ENCODE measurements at regions not wholly inside any gene's neighbourhood (a gene's known extent, or its start where the extent isn't known, plus 50 kb on each side); places are given as distances from the start of the nearest gene placed in this dataset.
"Not testable (repeated sequence)": the region's sequence is repeated elsewhere in the genome, so short reads cannot be mapped to it uniquely, and the experiment has no call there.

GRCh38 chr1:88526456-88526855, 157.6 kb upstream of the PKN2 start:
- DNase-seq (ENCODE audit: low read depth, low spot score) = no peak

GRCh38 chr1:88528792-88529191, 155.3 kb upstream of the PKN2 start:
- no peak for DNase-seq (ENCODE audit: low read depth, low spot score)

- DNase-seq (ENCODE audit: low read depth, low spot score) = no peak
These were observed 154.5 kb upstream of the PKN2 start for GRCh38 chr1:88529581-88529980.

GRCh38 chr1:88530246-88530645, 153.8 kb upstream of the PKN2 start:
- no peak for DNase-seq (ENCODE audit: low read depth, low spot score)

GRCh38 chr1:88537787-88538186, 146.3 kb upstream of the PKN2 start:
- DNase-seq (ENCODE audit: low read depth, low spot score) = no peak

- DNase-seq (ENCODE audit: low read depth, low spot score) = no peak
These were observed 145.7 kb upstream of the PKN2 start for GRCh38 chr1:88538222-88538899.

- DNase-seq (ENCODE audit: low read depth, low spot score) = no peak
These were observed 143.8 kb upstream of the PKN2 start for GRCh38 chr1:88540255-88540654.

GRCh38 chr1:88541596-88541995, 142.5 kb upstream of the PKN2 start:
- DNase-seq (ENCODE audit: low read depth, low spot score) = no peak

GRCh38 chr1:88544195-88544594, 139.9 kb upstream of the PKN2 start:
- DNase-seq (ENCODE audit: low read depth, low spot score) = no peak

- DNase-seq (ENCODE audit: low read depth, low spot score) = no peak
These were observed 134.5 kb upstream of the PKN2 start for GRCh38 chr1:88549536-88549935.

- no peak for DNase-seq (ENCODE audit: low read depth, low spot score)
These were observed 131.8 kb upstream of the PKN2 start for GRCh38 chr1:88552226-88552625.

GRCh38 chr1:88557014-88557413, 127.1 kb upstream of the PKN2 start:
- no peak for DNase-seq (ENCODE audit: low read depth, low spot score)

GRCh38 chr1:88560621-88561020, 123.5 kb upstream of the PKN2 start:
- DNase-seq (ENCODE audit: low read depth, low spot score) = no peak

GRCh38 chr1:88562991-88563390, 121.1 kb upstream of the PKN2 start:
- DNase-seq (ENCODE audit: low read depth, low spot score) = no peak

- DNase-seq (ENCODE audit: low read depth, low spot score) = no peak
These were observed 117.3 kb upstream of the PKN2 start for GRCh38 chr1:88566615-88567387.

- DNase-seq (ENCODE audit: low read depth, low spot score) = no peak
These were observed 112.6 kb upstream of the PKN2 start for GRCh38 chr1:88571506-88571905.

- DNase-seq (ENCODE audit: low read depth, low spot score) = no peak
These were observed 104.5 kb upstream of the PKN2 start for GRCh38 chr1:88579598-88579997.

GRCh38 chr1:88581703-88582102, 102.4 kb upstream of the PKN2 start:
- no peak for DNase-seq (ENCODE audit: low read depth, low spot score)

- no peak for DNase-seq (ENCODE audit: low read depth, low spot score)
These were observed 90.7 kb upstream of the PKN2 start for GRCh38 chr1:88593358-88593757.

GRCh38 chr1:88595355-88596002, 88.6 kb upstream of the PKN2 start:
- DNase-seq (ENCODE audit: low read depth, low spot score) = peak; percentile 17

- DNase-seq (ENCODE audit: low read depth, low spot score) = not testable (repeated sequence)
These were observed 86.1 kb upstream of the PKN2 start for GRCh38 chr1:88597973-88598372.

- no peak for DNase-seq (ENCODE audit: low read depth, low spot score)
These were observed 75.7 kb upstream of the PKN2 start for GRCh38 chr1:88608139-88608943.
